ENCODE measurements at regions not wholly inside any gene's neighbourhood (a gene's known extent, or its start where the extent isn't known, plus 50 kb on each side); places are given as distances from the start of the nearest gene placed in this dataset.

GRCh38 chr4:156538651-156539257 lies 432.8 kb downstream of the PDGFC start:
- TF ChIP-seq CTCF (IDR thresholded peaks at IDR 0.05; ENCODE audit: control extremely low read depth, extremely low read depth, low read depth, missing control alignments) = no peak
- ChIA-PET CTCF (interaction anchor here (1.2 kb wide), 1 partner anchor 28 kb away, joined by 3 read pairs; no protein-coding TSS in a partner anchor), POLR2A (no interaction called here)
- DNase-seq (ENCODE audit: extremely low spot score) = no peak

- ChIA-PET POLR2A (no interaction called here), CTCF (interaction anchor here (1.2 kb wide), 1 partner anchor 29 kb away, joined by 3 read pairs; no protein-coding TSS in a partner anchor)
- no peak for DNase-seq (ENCODE audit: extremely low spot score)
- no peak for TF ChIP-seq CTCF (IDR thresholded peaks at IDR 0.05; ENCODE audit: control extremely low read depth, extremely low read depth, low read depth, missing control alignments)
These were observed 433.4 kb downstream of the PDGFC start for GRCh38 chr4:156538210-156538609.

GRCh38 chr4:156537286-156537685 lies 434.3 kb downstream of the PDGFC start:
- DNase-seq (ENCODE audit: extremely low spot score) = no peak
- CTCF ChIA-PET = interaction anchor here (1.0 to 1.2 kb wide), 2 partner anchors 27 to 30 kb away, joined by 3 to 4 read pairs; no protein-coding TSS in a partner anchor
- POLR2A ChIA-PET = no interaction called here
- TF ChIP-seq CTCF (IDR thresholded peaks at IDR 0.05; ENCODE audit: control extremely low read depth, extremely low read depth, low read depth, missing control alignments) = no peak

GRCh38 chr4:156536661-156537060 lies 434.9 kb downstream of the PDGFC start:
- ChIA-PET CTCF (interaction anchor here (0.9 to 1.4 kb wide), 3 partner anchors 10 to 28 kb away, joined by 3 to 4 read pairs (median 4); no protein-coding TSS in a partner anchor), POLR2A (no interaction called here)
- no peak for TF ChIP-seq CTCF (IDR thresholded peaks at IDR 0.05; ENCODE audit: control extremely low read depth, extremely low read depth, low read depth, missing control alignments)
- no peak for DNase-seq (ENCODE audit: extremely low spot score)

- DNase-seq (ENCODE audit: extremely low spot score) = no peak
- ChIA-PET POLR2A (no interaction called here), CTCF (no interaction called here)
- no peak for TF ChIP-seq CTCF (IDR thresholded peaks at IDR 0.05; ENCODE audit: control extremely low read depth, extremely low read depth, low read depth, missing control alignments)
These were observed 437.4 kb downstream of the PDGFC start for GRCh38 chr4:156534205-156534604.

GRCh38 chr4:156528216-156528615 lies 443.4 kb downstream of the PDGFC start:
- TF ChIP-seq CTCF (IDR thresholded peaks at IDR 0.05; ENCODE audit: control extremely low read depth, extremely low read depth, low read depth, missing control alignments) = no peak
- ChIA-PET POLR2A (no interaction called here), CTCF (no interaction called here)
- no peak for DNase-seq (ENCODE audit: extremely low spot score)
